NCI-H2227 (cell line): ENCODE measurements at regions not wholly inside any gene's neighbourhood (a gene's known extent, or its start where the extent isn't known, plus 50 kb on each side); places are given as distances from the start of the nearest gene placed in this dataset.
A peak's percentile ranks its signal among the peaks of the same experiment; 100 is the strongest.

Experiments used
- DNase-seq: peaks from one replicate; lab custom pipeline; 2025; ENCODE audit not compliant: unreplicated experiment; lab: John Stamatoyannopoulos, UW

- no peak for DNase-seq
These were observed 1099.3 kb downstream of the ROBO2 start for GRCh38 chr3:78139166-78139565.

DNA sequence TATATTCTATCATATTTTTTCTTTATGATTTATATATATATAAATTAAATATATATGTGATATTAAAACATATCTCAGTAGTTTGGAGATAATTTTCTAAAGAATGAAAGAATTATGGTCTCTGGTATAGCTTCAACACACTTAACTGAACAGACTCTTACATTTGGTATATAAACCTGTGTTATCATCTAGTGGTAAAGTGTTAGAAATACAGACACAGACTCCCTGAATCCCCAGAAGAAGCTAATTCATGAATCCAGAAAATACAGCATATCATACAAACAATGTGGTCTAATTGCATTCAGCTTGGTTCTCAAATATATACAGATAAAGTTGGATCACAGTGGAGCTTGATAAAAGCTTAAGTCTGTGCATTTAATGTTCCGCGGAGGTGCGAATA lies 1100.4 kb downstream of the ROBO2 start:
- DNase-seq: no peak

DNA sequence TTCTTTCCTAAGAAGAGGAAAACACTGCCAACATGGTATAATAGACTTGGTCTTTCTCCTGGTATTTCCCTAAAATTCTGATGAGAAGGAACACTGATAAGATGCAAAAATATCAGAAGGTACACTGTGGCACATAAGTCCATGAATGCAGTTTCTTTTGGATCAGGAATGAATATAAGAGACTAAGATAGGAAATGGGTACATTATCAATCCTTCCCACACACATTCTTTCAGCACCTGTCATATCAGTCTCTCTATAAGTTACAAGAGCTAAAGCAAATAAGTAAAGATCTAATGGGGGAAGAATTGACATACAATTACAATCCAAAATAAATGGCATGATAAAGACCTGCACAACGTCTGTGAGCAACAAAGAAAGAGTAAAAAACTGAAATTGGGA lies 1101.0 kb downstream of the ROBO2 start:
- DNase-seq: no peak

- no peak for DNase-seq
These were observed 1101.4 kb downstream of the ROBO2 start for GRCh38 chr3:78141269-78141668.

DNA sequence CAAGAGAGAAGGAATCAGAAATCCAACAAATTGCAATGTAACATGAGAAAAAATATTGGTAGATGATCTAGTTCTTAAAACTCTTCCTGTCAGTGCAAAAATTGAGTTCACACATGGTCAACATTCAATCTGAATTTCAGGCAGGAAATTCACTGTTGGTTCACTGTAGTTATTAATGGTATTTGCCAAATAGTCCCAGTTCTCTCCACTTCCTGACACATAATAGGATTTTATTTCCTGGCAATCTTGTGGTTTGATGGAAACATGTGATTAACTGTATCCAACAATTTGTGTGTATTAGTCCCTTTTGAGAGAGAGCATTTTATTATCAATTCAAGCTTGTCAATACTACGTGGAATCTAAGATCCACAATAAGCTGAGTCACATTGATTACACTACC lies 1103.1 kb downstream of the ROBO2 start:
- DNase-seq: no peak

GRCh38 chr3:78148986-78149717 lies 1109.3 kb downstream of the ROBO2 start:
- no peak for DNase-seq

GRCh38 chr3:78153973-78154372 lies 1114.1 kb downstream of the ROBO2 start:
- no peak for DNase-seq

DNA sequence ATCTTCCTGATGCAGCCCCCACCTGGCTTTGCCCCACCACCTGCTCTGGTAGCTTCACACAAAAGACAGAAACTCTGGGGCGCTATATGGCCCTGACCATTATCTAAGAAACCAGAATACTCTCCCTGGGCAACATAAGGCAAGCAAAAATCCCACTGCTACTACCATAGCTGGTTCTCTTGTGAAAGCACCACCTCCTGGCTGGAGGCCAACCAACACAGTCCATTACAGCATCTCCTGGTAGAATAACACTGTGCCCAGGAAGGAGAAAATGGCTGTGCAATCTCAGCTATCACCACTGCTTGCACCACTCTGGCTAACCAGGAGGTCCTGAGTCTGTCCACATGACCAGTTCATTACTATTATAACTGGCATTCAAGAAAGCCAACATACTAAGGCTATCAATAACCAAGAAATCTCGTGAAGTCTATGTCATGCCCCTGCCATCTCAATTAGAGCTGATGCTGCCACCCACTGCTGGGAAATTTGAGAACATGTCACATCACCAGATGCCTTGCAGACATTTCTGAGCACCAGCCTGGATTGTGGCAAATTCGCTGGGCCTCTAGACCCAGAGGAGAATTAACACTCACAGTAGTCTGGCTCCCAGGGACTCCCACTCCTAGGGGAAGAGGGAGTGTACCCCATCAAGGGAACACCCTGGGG lies 1114.8 kb downstream of the ROBO2 start:
- DNase-seq: no peak

GRCh38 chr3:78161736-78162135 lies 1121.8 kb downstream of the ROBO2 start:
- DNase-seq: no peak

- no peak for DNase-seq
These were observed 1123.5 kb downstream of the ROBO2 start for GRCh38 chr3:78163379-78163778.

DNA sequence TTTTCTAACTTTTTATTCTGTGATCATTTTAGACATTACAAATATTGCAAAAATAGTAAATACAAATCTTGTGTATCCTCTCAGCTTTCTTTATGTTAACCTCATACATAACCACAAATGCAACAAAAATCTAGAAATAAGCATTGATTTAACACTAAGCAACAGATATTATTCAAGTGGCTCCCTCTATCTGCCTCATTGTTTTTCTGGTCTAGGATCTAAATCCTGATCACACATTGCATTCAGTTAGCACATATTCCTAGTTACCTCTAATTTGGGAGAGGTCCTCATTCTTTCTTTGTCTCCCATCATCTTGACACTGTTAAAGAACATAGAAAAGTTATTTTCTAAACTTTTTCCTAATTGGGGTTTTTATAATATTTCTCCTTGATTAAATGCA lies 1126.0 kb downstream of the ROBO2 start:
- DNase-seq: no peak

DNA sequence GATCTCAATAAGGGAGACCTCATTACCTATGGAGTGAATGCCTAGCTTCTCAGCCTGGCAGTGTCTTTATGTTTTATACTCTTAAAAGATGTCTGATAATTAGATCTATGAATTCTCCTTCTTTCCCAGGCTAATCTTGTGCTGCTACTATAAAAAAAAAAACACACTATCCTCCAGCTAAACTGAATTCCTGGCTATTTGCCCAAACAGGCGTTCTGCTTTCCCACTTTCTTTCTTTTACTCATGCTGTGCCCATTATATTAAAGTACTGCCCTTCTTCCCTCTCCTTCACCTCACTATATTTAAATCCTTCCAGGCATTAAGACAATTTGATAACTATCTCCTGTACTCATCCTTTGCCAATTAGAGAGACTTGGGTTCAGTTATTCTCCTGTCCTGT lies 1134.9 kb downstream of the ROBO2 start:
- DNase-seq: peak; percentile 84

- no peak for DNase-seq
These were observed 1137.0 kb downstream of the ROBO2 start for GRCh38 chr3:78176869-78177268.

DNA sequence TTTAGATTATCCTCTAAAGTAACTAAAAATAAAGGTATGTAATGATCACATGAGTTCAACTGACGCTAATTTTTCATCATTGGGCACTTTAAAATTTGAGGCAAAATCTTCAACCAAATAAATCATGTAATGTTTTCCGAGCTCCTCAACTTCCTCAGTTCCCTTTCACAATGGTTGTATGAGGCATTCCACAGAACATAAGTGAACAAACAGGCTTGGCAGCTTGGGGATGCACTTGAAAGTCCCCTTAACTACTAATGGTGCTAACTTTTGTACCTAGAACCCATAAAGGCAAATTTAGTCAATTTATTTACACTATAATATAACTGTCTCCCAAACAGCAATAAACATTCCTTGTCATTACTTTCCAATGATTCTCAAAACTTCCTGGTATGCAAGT lies 1137.9 kb downstream of the ROBO2 start:
- no peak for DNase-seq

DNA sequence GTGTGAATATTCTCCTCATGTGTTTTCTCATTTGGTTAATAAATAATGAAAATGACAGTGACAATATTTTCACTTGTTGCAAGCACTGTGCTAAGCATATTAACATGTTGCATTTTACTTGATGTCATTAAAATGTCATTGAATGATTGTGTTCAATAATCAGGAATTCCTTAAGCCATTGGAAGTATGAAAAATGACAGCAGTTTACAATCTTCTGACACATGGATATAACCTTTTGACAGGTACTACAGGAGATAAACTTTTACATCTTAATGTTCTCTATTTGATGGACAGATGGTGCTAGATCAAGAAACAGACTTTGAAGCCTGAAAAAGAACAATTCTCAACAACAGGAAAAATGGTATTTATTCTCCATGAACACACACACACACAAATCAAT lies 1138.3 kb downstream of the ROBO2 start:
- no peak for DNase-seq

DNA sequence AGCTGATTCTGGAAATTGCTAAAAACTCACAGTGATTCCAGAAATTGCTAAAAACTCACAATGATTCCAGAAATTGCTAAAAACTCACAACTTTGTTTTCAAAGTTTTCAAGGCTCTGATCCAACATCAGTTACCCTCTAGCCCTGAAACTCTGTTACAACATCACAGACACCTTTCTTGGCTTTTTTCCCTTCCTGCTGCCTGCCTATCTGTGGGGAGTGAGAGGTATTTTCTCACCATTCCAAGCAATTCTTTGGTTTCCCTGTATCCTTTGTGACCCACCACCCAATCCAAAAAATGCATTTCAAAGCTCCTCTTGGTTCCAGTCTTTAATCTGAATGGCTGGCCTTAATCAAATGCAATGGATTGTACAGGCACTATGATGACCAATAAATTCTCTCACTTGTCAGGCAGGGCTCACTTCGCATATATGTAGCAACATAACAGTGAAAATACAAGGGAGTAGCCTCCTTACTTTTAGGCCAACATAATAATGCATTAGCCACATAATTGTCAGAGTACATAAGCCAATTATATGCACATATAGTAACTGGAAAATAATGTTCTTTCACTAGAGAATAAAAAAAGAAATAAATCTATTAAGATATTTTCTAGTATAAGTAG lies 1139.0 kb downstream of the ROBO2 start:
- DNase-seq: no peak

DNA sequence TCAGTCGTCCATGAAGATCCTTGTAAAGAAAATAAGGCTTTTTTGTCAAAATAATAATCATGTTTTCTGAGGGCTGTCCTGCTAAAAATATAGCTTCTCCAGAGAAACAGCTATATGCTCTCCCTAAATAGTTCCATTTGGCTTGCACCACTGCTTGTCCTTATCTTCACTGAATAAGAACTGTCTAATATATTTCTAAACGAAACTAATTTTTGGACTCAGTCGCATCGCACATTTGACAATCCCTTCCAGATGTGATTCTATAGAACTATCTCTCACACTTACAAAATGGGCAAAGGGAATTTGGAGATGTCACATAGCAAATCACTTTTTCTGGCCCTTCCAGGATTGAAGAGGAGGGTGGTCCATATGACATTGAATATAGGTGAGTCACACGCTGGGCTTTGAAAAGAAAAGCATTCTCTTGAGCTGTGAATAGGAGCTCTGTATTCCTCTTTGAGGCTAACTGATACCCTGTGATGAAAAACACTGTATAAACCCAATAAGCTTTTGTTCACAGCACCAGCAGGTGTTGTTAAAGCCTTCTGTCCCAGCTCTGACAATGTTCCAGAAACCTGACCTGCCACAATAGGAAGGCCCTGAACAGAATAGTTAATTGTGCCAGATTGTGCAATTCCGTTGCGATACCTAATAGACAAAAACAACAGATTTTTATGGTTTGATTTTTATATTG lies 1144.2 kb downstream of the ROBO2 start:
- DNase-seq: no peak

DNA sequence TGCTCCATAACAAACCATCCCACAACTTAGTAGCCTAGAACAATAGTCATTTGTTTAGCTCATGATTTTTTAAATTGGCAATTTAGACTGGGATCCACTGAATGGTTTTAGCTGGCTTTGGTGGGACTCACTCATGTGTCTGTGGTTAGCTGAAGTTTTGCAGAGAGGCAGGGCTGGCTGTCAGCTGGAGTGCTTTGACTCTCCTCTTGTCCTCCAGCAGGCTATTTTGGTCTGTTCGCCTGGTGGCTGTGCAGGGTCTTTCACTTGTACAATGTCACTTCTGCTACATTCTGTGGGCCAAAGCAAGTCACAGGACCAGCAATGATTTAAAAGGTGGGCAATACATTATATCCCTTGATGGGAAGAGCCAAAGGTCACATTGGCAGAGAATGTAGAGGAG lies 1146.5 kb downstream of the ROBO2 start:
- DNase-seq: no peak

GRCh38 chr3:78201091-78201490 lies 1161.2 kb downstream of the ROBO2 start:
- no peak for DNase-seq

DNA sequence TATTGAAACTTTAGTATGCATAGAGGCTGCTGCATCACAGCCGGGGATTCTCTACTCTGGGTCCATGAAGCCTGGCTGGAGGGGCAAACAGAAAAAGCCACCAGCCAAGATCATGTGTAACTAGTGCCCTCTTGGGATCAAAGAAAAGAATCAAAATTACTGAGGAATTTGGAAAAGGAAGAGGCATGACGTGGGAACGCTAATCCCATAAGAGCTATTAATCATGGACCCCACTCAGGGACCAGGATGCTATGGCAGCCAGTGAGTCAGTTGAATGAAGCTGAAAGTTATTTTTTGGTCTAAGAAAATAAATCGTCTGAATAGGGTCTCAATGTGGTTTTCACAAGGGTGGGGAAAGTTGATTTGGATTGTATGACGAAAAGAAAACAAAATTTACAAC lies 1165.1 kb downstream of the ROBO2 start:
- peak; percentile 14 for DNase-seq

DNA sequence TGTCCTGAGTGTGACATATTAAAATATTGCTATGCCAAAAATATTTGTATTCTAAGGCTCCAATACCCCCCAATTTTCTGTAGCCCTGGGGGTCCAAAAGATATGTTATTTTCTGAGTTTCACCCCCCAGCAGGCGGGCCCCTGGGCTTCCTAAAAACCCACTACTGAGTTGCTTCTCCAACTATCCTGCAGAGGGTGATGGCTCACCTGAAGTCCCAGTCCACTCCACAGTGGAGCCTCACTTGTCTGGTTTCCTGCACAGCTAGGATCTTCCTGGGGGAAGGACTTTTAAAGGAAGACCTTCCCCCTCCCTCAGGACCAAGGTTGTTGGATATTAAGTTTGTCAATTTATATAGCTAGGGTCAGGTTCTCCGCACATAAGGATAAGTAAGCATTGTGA lies 1181.4 kb downstream of the ROBO2 start:
- DNase-seq: no peak

- DNase-seq: no peak
These were observed 1181.9 kb downstream of the ROBO2 start for GRCh38 chr3:78221796-78222195.
